Epidermal melanocyte (primary cell): ENCODE measurements at regions not wholly inside any gene's neighbourhood (a gene's known extent, or its start where the extent isn't known, plus 50 kb on each side); places are given as distances from the start of the nearest gene placed in this dataset.

Experiments
- DNase-seq: peaks from one replicate; pipeline ENCODE4 v3.0.0; 2011; ENCODE audit warnings: low spot score; ENCODE audit not compliant: insufficient read length

- DNase-seq = no peak
Measured at GRCh38 chr6:126603410-126603809, 263.5 kb downstream of the CENPW start.

DNA sequence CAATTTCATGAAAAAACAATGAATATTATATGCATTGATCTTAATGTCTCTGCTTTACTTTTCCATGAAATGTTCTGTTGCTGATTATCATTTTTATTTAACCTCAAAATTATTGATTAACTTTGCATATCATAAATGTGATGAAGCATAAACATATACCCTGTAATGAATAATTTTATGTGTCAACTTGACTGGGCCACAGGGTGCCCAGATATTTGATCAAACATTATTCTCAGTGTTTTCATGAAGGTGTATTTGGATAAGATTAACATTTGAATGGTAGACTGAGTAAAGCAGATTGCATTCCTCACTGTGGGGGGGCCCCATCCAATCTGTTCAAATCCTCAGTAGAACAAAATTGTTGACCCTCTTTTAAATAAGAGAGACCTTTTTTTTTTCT is 265.2 kb downstream of the CENPW start:
- DNase-seq = no peak

DNA sequence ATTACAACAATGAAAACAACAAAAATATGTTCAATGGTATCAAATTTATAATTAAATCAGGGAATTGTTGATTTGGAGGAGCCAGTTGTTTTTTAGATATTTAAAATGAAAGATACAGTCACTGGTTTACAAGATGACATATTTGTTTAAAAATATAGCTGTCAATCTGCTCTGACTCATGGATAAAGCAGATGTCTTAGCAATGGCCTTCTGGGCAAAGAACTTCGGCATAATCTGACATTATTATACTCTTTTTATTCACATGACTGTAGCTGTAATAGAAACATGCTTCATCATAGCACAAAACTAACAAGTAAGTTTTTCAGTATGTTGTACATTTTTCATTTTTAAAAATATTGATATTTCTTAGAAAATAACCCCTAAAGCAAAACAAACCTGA is 267.4 kb downstream of the CENPW start:
- no peak for DNase-seq

- no peak for DNase-seq
Measured at GRCh38 chr6:126608681-126609080, 268.8 kb downstream of the CENPW start.

DNA sequence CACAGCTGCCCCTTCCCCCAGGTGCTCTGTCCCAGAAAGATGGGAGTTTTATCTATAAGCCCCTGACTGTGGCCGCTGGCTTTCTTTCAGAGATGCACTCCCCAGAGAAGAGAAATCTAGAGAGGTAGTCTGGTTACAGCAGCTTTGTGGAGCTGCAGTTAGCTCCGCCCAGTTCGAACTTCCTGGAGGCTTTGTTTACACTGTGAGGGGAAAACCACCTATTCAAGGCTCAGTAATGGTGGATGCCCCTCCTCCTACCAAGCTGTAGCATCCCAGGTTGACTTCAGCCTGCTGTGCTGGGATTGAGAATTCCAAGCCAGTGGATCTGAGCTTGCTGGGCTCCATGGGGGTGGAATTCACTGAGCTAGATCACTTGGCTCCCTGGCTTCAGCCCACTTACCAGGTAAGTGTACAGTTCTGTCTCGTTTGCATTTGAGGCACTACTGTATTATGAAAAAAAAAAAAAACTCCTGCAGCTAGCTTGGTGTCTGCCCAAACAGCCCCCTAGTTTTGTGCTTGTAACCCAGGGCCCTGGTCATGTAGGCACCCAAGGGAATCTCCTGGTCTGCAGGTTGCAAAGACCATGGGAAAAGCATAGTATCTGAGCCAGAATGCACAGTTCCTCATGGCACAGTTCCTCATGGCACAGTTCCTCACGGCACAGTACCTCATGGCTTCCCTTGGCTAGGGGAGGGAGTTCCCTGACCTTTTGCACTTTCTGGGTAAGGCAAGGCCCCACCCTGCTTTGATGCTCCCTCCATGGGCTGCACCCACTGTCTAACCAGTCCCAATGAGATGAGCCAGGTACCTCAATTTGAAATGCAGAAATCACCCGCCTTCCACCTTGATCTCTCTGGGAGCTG is 275.0 kb downstream of the CENPW start:
- DNase-seq = no peak

- DNase-seq = no peak
Measured at GRCh38 chr6:126616866-126617265, 277.0 kb downstream of the CENPW start.

DNA sequence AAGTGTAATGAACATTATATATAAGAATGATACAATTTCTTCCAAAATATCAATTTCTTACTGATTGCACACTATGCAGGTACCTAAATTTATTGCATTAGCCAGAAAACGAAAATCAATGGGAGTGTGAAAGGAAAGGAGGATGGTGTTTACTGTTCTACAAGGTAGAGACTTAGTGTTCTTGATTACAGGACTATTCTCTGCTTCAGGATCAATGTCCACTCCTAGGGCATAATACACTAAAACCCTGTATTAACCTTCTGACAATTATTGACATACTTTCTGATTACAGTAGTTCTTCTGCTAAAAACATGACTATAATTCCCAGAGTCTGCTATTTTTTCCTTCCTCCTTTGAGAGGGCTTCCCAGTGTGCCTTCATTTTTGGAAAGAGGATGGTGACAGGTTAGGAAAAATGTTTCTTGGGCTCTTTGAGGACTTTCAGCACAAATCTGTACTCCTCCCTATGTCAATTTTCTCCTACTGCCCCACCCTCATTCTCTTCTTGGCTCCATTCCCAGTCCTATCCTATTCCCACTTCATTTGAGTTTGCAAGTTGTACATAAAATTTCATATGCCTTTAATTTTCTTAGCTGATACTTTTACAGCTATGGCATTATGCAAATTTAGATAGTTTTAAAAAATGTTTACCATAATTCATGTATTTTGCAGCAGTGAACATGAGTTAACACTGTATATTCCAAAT is 278.9 kb downstream of the CENPW start:
- no peak for DNase-seq

GRCh38 chr6:126620719-126621118 is 280.8 kb downstream of the CENPW start:
- DNase-seq = no peak

DNA sequence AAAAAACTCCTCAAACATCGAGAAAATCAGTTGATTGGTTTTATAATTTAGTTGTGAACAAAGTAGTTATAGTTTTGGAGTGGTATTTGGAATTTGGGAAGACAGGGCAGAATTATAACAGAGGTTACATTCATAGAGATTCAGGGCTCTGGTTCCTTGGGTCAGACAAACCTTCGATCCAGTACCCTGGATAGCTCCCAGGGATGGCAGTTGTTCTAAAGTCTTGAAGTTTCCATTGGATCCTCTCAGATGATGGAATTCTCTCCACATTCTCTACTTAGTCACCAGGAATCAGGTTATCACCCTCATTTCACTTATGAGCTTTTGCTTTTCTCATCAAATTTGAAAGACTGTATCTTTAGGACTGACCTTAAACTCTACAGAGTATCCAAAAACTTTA is 285.1 kb downstream of the CENPW start:
- DNase-seq = no peak

DNA sequence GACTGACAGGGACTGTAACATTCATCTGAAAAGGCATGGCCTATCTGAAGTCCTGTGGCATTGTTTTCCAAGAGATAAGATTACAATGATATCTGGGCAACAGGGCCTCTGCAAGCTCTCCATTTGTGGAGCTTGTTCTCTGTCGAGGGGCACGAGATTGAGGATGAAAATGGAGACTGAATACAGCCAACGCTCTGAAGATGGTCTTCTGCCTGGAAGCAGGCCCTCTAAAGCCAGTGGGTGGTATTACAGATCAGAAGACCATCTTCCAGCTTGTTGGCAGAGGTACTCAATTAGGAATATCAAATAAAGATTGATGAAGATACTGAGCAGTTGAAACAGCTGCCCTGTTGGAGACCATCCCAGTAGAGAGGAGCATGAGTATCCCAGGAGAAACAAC is 288.2 kb downstream of the CENPW start:
- no peak for DNase-seq

- DNase-seq = no peak
Measured at GRCh38 chr6:126631363-126631762, 291.4 kb downstream of the CENPW start.

GRCh38 chr6:126632271-126632670 is 292.4 kb downstream of the CENPW start:
- DNase-seq = no peak

DNA sequence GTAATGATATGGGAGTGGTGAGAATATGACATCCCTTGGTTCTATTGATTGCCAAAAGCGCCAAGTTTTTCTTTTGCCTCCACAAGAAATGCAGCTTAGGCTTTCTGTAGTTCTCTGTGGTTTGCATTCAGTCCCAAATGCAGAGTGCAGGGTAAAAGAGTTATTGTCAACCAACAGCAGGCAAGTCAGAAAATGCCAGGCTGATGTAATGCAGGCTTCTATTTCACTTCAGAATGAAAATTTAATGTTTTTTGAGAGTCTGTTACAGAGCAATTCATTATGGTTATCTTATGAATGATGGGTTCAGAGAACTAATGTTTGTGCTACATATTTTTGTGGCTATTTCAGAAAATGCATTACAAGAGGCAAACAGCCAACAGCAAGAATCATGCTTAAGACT is 293.5 kb downstream of the CENPW start:
- no peak for DNase-seq

DNA sequence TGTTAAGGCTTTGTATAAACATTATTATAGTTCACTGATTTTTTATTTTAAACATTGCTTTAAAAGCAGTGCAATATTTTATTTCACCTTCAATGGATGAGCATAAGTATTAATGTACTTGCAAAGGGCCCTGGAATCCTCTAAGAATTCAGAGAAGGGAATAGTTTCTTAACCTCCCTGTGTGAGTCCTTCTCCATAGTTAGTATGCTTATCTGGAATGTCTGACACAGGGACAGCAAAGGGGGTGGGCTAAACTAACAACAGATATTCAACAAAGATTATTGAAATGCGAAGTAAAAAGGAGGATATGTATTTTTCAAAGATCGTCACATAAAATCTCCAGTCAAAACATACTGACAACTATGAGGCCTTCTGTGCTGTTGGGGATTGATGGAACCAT is 300.4 kb downstream of the CENPW start:
- no peak for DNase-seq

- DNase-seq = no peak
Measured at GRCh38 chr6:126640921-126641320, 301.0 kb downstream of the CENPW start.

DNA sequence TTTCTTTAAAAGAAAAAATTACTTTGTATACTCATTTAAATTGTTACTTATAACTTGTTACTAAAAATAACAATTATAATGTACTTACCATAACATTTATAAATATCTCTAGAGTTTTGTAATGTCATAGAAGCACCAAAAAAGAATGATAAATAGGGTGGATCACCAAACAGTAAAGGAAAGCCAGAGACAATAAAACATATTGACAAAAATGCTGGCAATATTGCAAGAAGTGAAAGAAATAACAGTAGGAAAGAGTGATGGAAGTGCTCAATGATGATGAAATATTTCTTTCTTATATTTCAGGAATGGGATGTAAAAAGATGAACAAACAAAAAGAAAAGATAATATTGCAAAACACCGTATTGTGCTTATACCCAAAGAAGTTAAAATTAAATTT is 301.7 kb downstream of the CENPW start:
- DNase-seq = no peak

DNA sequence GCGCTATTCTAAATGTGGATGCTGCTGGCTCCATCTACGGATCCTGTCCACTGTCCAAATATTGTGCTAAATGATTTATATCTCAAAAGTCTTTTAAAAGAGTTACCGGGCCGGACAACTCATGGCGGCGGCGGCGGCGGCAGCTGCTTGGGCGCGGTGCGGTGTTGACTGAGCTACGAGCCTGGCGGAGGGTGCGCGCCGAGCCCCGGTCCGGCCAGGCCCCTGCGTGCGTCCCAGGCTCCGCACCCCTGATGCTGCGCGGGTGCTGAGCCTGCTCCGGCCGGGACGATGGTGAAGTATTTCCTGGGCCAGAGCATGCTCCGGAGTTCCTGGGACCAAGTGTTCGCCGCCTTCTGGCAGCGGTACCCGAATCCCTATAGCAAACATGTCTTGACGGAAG is 303.4 kb downstream of the CENPW start:
- no peak for DNase-seq

DNA sequence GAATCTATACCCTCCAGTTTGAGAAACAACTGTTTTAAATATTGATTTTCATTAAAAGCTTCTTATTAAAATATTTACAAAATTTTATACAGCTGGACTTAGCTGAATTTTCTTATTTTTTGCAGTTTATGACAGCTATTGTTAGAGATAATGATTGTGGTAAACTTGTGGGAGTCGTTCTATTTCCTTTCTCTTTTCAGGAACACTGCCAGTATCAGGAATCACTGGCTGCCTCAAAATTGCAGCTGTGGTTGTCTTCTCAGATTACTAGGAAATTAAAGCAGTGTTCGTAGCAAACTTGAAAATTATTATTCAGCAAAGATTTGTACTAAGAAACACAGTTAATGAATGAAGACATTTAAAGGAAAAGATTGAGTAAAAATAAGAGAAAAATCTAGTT is 311.0 kb downstream of the CENPW start:
- no peak for DNase-seq

GRCh38 chr6:126657561-126658175 is 317.8 kb downstream of the CENPW start:
- DNase-seq = no peak

DNA sequence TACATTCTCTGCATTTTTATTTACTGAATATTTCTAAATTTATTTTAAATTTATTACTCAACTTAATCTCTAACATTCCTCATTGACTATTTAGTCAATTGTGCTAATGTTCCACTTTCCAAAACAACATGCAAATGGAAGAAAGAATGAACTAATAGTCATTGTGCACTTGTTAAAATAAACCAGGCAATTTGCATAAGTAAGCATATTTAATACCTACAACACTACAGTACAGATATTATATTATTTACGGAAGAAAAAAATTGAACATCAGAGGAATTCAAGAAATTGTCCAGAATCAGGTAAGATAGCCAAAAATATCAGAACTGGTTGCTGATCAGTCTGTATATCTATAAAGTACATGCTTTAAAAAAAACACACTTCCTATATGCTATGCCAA is 320.5 kb downstream of the CENPW start:
- no peak for DNase-seq

GRCh38 chr6:126661646-126662045 is 321.7 kb downstream of the CENPW start:
- DNase-seq = no peak

DNA sequence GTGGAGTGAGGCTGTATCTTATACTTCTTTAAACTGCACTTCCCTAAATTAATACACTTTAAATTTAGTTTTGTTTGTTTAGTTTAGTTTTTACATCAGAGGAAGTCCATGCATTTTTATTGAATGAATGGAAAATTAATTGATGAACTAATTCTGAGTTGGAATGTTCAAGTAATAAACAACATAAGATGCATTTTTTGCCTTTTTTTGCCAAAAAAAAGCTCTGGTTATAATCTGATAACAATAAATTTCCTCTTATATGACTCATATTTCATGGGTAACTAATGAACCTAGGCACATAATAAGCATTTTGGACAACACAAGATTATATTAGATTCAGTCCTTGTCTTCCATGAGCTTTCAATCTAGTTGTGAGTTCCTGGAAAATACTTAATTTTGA is 323.1 kb downstream of the CENPW start:
- no peak for DNase-seq

DNA sequence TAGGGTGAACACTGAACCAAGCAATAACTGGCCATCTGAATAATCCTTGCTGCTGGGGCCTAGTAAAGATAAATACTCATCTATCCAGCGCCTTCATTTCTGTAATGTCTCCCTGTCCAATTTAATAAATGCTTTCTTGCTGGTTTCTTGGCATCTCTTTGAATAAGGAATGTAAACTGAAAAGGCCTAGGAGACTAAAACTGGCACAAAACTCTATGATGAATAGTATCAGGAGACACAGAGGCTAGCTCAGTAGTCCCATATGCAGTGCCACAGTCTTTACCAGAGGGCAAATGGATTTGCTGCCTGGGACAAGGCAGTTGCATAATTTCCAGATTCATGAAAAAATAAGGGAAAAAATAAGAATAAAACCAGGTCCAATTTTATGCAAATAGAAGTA is 324.4 kb downstream of the CENPW start:
- no peak for DNase-seq
